HG02840 (cell line): ENCODE measurements at regions not wholly inside any gene's neighbourhood (a gene's known extent, or its start where the extent isn't known, plus 50 kb on each side); places are given as distances from the start of the nearest gene placed in this dataset.

ENCODE experiments used
- ATAC-seq: cut with Tn5 transposase; IDR thresholded peaks from one replicate; pipeline ENCODE4 v1.9.1; 2021; ENCODE audit warnings: mild to moderate bottlenecking, moderate library complexity, moderate number of reproducible peaks; ENCODE audit not compliant: unreplicated experiment, low FRiP score

GRCh38 chr5:165175041-165175440, 1669.6 kb downstream of the MAT2B start:
- no peak for ATAC-seq

- ATAC-seq: no peak
Observed at GRCh38 chr5:165184183-165184582, 1678.8 kb downstream of the MAT2B start.

DNA sequence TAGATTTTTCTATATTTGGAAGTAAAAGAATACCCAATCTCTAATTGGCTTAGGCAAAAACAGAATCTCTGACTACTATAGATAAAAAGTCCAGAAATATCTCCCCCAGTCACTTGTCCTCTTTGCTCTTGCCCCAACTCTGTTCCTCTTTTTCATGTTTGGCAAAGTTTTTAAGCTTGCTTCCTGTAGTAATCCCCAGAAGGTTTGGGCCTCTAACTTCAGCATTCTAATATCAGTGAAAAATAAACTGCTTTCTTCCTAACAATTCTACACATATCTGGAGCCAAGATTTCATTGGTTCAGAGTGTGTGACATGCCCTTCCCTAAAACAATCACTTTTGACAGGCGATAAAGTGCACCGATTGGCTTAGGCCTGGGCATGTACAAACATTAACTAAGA, 1680.3 kb downstream of the MAT2B start:
- no peak for ATAC-seq

- ATAC-seq: no peak
Observed at GRCh38 chr5:165187815-165188214, 1682.4 kb downstream of the MAT2B start.

DNA sequence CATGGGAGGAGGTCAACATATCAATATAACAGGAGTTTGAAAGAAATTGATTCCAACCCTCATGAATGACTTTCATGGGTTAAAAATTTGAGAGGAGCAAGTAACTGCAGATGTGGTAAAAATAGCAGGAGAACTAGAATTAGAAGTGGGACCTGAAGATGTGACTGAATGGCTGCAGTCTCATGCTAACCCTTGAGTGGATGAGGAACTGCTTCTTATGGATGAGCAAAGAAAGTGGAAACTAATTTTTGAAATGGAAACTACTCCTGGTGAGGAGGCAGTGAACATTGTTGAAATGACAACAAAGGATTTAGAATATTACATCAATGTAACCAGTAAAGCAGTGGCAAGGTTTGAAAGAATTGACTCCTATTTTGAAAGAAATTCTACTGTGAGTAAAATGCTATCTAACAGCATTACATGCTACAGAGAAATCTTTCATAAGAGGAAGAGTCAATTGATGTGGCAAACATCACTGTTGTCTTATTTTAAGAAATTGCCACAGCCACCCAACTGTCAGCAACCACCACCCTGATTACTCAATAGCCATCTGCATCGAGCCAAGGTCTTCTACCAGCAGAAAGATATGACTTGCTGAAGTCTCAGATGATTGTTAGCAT, 1683.2 kb downstream of the MAT2B start:
- ATAC-seq: no peak

- ATAC-seq: no peak
Observed at GRCh38 chr5:165196961-165197360, 1691.5 kb downstream of the MAT2B start.

DNA sequence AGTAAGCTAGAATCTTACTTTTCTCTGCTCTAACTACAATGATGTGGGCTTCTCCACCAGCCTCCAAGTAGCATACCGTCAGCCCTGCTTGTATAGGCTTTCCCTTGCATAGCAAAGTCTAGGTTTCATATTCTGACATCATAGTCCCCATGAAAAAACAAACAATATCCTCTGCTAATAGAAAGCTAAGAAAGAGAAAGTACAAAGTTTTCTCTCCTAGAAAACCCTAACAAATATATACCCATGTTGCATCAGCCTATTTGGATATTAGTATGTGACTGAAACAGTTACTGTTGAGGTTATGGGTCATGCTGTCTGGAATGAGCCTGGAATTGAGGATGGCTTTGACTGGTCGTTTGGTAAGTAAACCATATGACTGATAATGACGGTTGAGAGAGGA, 1696.0 kb downstream of the MAT2B start:
- ATAC-seq: no peak

DNA sequence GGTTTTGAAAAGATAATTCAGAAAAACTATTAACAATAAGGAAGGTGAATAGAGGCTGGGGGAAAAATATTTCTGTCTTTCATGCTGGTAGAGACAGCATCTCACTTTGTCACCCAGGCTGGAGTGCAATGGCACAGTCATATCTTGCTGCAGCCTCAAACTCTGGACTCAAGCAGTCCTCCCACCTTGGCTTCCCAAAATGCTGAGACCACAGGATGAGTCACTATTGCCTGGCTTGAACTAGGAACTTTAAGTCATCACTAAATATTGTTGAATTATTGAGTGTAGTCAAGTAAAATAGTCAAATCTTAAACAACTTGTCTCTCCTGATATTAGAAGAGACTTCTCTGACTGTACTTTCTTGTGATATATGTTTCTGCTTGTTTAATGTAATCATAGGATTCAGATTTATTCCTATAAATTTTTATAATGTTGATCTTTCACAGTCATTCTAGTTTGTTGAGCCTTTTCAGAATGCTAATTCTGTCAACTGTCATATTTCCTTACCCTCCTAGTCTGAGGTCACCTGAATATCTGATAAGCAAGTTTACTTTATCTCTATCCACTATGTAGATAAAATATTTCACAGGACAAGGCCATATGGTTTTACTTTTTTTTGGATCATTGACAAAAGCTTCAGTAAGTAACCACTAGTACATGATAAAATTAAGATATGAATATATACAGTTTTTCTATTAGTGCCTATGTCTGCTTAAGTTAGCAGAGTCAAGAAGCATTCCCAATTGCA, 1696.5 kb downstream of the MAT2B start:
- ATAC-seq: no peak

GRCh38 chr5:165202519-165202910, 1697.1 kb downstream of the MAT2B start:
- ATAC-seq: no peak

DNA sequence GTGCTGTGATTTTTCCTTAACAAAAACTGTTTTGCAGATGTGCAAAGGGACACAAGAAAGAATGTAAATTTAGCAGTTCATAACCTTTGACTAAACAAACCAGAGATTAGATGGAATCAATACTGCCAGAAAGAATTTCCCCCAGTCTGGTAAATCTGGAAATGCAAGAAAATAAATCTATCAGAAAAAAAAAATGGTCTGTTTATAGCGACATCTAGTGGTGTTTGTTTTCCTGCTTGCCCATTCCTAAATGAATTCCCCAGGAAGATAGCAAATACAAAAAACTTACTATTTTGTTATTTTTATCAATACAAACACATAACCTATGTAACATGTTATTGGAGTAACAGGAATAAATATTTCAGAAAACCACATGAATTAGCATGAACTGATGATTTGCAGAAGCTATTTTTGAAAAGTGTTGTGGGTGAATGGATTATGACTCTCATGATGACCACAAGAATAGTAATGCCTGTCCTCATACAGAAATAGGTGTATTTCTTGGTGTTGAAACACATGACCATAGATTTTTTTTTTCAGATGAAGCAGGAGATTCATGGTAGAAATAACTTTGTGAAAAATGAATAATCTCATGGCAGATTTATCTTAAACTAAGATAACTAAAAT, 1703.8 kb downstream of the MAT2B start:
- ATAC-seq: no peak

DNA sequence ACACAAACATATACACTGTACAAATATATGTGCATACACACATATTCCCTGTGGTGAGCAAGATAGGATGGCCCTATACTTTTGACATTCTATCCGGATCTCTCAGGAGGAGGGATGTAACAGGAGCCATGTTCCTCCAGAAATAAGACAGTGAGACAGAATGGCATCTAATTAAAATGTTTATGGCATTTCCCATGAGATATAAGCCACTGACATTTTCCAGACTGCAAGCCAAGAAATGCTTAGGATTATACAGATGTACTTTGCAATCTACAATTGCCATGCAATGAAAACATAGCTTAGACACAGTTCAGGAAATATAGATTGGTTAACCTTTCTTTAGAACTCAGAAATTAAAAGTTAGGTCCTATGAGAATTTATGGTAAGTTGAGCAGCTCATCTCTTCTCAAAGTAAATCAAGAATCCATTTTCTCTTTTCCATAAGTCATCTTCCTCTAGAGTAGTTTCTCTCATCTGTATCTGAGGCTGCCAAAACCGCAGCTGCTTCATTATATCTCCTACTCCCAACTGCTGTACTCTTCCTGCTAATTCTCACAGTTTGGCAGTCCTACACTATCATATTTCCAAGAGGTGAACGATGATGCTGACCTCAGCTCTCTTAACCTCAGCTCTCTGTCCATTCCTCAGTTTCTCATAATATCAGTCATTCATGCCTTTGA, 1719.1 kb downstream of the MAT2B start:
- ATAC-seq: no peak

- ATAC-seq: no peak
Observed at GRCh38 chr5:165227515-165227914, 1722.1 kb downstream of the MAT2B start.

- no peak for ATAC-seq
Observed at GRCh38 chr5:165228184-165228583, 1722.8 kb downstream of the MAT2B start.

DNA sequence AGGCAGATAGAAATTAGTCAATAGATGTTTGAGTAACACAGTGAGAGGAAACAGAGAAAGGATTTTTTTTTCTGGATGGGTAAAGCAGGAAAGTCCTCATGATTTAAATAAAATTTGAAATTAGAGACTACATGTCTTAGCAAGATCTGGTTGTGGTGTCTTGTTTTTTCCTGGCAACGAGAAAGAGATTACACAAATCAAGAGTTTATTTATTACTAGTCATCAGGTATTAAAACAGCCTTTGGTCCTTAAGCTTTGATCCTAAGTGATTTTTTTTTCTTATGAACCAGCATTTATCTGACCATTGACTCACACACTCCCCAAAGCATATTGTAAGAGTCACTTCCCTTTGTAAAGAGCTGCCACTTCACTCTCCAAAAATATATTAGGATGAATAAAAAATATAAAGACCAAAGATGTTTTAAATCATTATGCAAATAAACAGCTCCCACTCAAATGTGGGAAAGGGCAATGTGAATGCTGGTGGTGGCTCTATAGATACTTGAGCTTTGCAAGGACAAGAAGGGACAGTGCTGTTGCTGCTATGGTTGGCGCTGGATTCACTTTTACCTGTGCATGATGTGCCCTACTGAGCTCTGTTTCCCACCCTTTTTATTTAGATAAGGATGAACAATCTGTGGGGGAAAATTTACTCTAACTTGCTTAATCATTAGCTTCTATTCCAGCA, 1726.5 kb downstream of the MAT2B start:
- ATAC-seq: no peak

DNA sequence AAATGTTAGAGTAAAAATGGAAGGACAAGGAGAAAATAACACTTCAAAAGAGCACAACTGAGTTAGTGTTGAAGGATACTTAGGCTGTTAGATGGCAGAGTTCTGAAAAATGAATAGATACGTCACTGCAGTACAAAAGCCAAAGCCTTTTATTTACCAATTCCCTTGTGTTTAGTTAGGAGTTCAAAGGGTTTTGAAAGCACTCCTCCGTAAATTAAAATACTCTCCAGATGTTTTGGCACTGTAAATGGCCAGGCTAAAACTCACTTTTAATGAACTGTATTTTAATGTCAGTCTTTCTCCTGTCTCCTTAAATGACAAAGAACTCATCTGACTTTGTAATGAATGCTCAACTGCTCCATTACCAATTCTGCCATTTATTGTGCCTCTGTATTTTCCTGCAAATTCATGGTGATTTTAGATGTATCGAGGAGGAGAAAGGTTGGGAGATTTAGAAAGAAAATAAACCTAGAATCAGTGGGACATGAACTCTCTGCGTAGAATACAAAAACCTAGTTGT, 1727.2 kb downstream of the MAT2B start:
- no peak for ATAC-seq

GRCh38 chr5:165241811-165242210, 1736.4 kb downstream of the MAT2B start:
- ATAC-seq: no peak

DNA sequence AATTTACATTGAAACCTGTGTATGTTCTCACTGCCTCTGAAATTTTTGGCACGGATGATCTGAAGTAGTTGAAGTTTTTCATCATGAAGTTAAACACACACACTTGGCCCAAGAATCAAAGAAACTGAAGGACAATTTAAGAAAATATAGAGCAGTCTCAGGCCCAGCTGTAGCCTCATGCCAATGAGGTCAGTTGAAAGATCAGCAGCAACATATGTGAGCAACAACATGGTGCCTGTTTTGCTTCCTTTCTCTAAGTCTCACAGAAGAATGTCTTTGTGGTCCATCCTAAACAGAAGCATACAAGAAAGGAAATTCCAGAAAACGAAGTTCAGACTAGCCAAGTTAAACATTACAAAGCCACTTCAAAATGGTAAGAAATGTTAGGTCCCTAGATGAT, 1737.2 kb downstream of the MAT2B start:
- no peak for ATAC-seq

DNA sequence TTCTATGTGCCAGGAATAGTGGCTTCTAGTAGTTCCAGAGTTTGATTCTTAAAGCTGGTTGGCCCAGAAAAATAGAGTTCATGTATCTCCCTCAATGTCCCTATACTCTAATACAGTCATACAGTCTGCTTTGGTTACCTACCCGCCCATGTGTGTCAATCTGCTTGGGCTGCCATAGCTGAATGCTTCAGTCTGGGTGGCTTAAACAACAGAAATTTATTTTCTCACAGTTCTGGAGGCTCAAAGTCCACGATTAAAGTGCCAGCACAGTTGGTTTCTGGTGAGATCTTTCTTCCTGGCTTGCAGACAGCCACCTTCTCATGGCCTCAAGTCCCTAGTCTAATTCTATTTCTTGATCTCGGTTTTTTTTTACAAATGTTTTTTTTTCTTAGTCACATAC, 1739.0 kb downstream of the MAT2B start:
- ATAC-seq: no peak

- no peak for ATAC-seq
Observed at GRCh38 chr5:165258197-165258771, 1752.9 kb downstream of the MAT2B start.

DNA sequence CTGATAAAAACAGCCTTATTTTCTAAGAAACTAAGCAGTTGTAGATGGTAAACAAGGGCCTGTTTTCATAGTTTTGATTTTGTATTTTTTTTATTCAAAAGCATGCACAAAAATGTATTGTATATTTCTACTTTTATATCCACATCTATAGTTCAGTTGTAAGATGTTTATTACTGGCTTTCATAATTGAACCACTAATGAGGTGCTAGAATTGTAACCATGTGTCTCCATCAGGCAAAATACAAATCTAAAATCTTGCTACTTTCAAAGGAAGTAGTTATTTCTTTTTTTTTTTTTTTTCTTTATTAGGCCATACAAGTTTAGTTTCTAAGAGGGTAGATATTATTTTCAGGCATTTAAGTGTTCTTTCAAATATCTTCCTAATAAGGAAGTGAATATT, 1755.0 kb downstream of the MAT2B start:
- no peak for ATAC-seq
